Left ventricle myocardium inferior (tissue), 1 donor: ENCODE measurements at regions not wholly inside any gene's neighbourhood (a gene's known extent, or its start where the extent isn't known, plus 50 kb on each side); places are given as distances from the start of the nearest gene placed in this dataset.

Experiments used
- DNase-seq: peaks from one replicate; pipeline ENCODE4 v3.0.0-alpha.2; 2020
- H3K27ac ChIP-seq: fragments of 200-600 bp; replicated peaks from 2 replicates; pipeline ENCODE4 v1.8.0; 2021
- H3K27me3 ChIP-seq: fragments of 200-600 bp; 2 replicates; pipeline ENCODE4 v1.8.0; 2021; ENCODE audit warnings: low read depth
- H3K36me3 ChIP-seq: fragments of 200-600 bp; 2 replicates; pipeline ENCODE4 v1.8.0; 2021
- H3K4me1 ChIP-seq: fragments of 200-600 bp; 2 replicates; pipeline ENCODE4 v1.8.0; 2021
- H3K4me3 ChIP-seq: fragments of 200-600 bp; 2 replicates; pipeline ENCODE4 v1.8.0; 2021; ENCODE audit warnings: mild to moderate bottlenecking, moderate library complexity
- H3K9me3 ChIP-seq: fragments of 200-600 bp; replicated peaks from 2 replicates; pipeline ENCODE4 v1.8.0; 2021
- CTCF ChIP-seq: fragments of 200-600 bp; IDR thresholded peaks from 2 replicates; pipeline ENCODE4 v1.8.0; 2021; ENCODE audit warnings: antibody characterized with exemption, mild to moderate bottlenecking, borderline replicate concordance
- intact Hi-C: fragments of 100-400 bp; cut with micrococcal nuclease; formaldehyde crosslinking; loops from one replicate; pipeline ENCODE4 v1.11.0; 2022
- donor health status: DM: no; HTN: yes; CAD: no; lungs with severe emphysema.

GRCh38 chr6:74213995-74214394 is 518.0 kb downstream of the CD109 start:
- Histone ChIP-seq H3K27me3 (no peaks in the 10 kb centered on the region), H3K9me3 (peaks cover 23% of the 10 kb centered on the region), H3K4me1 (no peaks in the 10 kb centered on the region), H3K36me3 (no peaks in the 10 kb centered on the region), H3K4me3 (no peak overlapping the region), H3K27ac (no peak overlapping the region)
- DNase-seq = no peak
- intact Hi-C loops = no loop called here
- no peak for TF ChIP-seq CTCF

- H3K36me3 ChIP-seq = no peaks in the 10 kb centered on the region
- TF ChIP-seq CTCF = no peak
- no peak for DNase-seq
These were observed 512.2 kb downstream of the CD109 start for GRCh38 chr6:74208239-74208638.

GRCh38 chr6:74199215-74199915 is 503.4 kb downstream of the CD109 start:
- H3K27me3 ChIP-seq = no peaks in the 10 kb centered on the region
- DNase-seq = no peak
- no peak overlapping the region for H3K27ac ChIP-seq
- no peak for TF ChIP-seq CTCF
- H3K36me3 ChIP-seq = no peaks in the 10 kb centered on the region
- intact Hi-C loops = no loop called here
- peaks cover 16% of the 10 kb centered on the region for H3K9me3 ChIP-seq
- no peak overlapping the region for H3K4me3 ChIP-seq
- no peaks in the 10 kb centered on the region for H3K4me1 ChIP-seq

More at GRCh38 chr6:74208239-74208638, 512.2 kb downstream of the CD109 start:
- no peak overlapping the region for H3K27ac ChIP-seq
- H3K4me3 ChIP-seq = no peak overlapping the region
- H3K9me3 ChIP-seq = peaks cover 48% of the 10 kb centered on the region
- H3K27me3 ChIP-seq = no peaks in the 10 kb centered on the region
- H3K4me1 ChIP-seq = no peaks in the 10 kb centered on the region
- intact Hi-C loops = no loop called here

- Histone ChIP-seq H3K27me3 (no peaks in the 10 kb centered on the region), H3K4me1 (no peaks in the 10 kb centered on the region), H3K4me3 (no peak overlapping the region), H3K9me3 (peaks cover 20% of the 10 kb centered on the region), H3K27ac (no peak overlapping the region), H3K36me3 (no peaks in the 10 kb centered on the region)
- intact Hi-C loops = no loop called here
- DNase-seq = no peak
- no peak for TF ChIP-seq CTCF
These were observed 501.3 kb downstream of the CD109 start for GRCh38 chr6:74197310-74197709.

- H3K9me3 ChIP-seq = peaks cover 7% of the 10 kb centered on the region
- no peak overlapping the region for H3K27ac ChIP-seq
- DNase-seq = no peak
- TF ChIP-seq CTCF = no peak
- H3K36me3 ChIP-seq = no peaks in the 10 kb centered on the region
- intact Hi-C loops = no loop called here
- H3K4me3 ChIP-seq = no peak overlapping the region
- no peaks in the 10 kb centered on the region for H3K27me3 ChIP-seq
- H3K4me1 ChIP-seq = no peaks in the 10 kb centered on the region
These were observed 491.8 kb downstream of the CD109 start for GRCh38 chr6:74187811-74188210.
